Adrenal gland (tissue), 9 donors: ENCODE measurements at regions not wholly inside any gene's neighbourhood (a gene's known extent, or its start where the extent isn't known, plus 50 kb on each side); places are given as distances from the start of the nearest gene placed in this dataset.

Source experiments
- DNase-seq, 7 donors: peaks; one replicate each; pipeline ENCODE4 v3.0.0-alpha.2; 2019 to 2020
- H3K27ac ChIP-seq, 5 donors: fragments of 200-600 bp; sonication (generic) in 4 of 5; 1 replicate in 3 of 5; 2 replicates in 2 of 5; pipeline versions ENCODE4 v1.5.1 to v1.8.0; 2016 to 2020; ENCODE audit warnings: mild to moderate bottlenecking in 1 of 5
- H3K27me3 ChIP-seq: fragments of 200-600 bp; 2 replicates; pipeline ENCODE4 v1.8.0; 2021
- H3K36me3 ChIP-seq, 2 donors: fragments of 200-600 bp; replicated peaks in 1 of 2; 1 replicate in 1 of 2; 2 replicates in 1 of 2; pipeline versions ENCODE4 v1.5.1 to v1.8.0; 2018 to 2022
- H3K4me1 ChIP-seq, 2 donors: fragments of 200-600 bp; replicated peaks in 1 of 2; 1 replicate in 1 of 2; 2 replicates in 1 of 2; pipeline versions ENCODE4 v1.5.1 to v1.8.0; 2018 to 2021
- H3K4me3 ChIP-seq, 4 donors: fragments of 200-600 bp; sonication (generic) in 3 of 4; one replicate each; pipeline ENCODE4 v1.5.1; 2016 to 2018
- H3K9me3 ChIP-seq, 3 donors: fragments of 200-600 bp; sonication (generic) in 1 of 3; replicated peaks in 1 of 3; 1 replicate in 2 of 3; 2 replicates in 1 of 3; pipeline versions ENCODE4 v1.5.1 to v1.8.0; 2016 to 2021
- POLR2A ChIP-seq, 2 donors: fragments of 450-650 bp; IDR thresholded peaks; one replicate each; pipeline ENCODE4 v1.6.1; 2017; ENCODE audit warnings: antibody characterized with exemption in 2 of 2, mild to moderate bottlenecking in 2 of 2, moderate library complexity in 1 of 2
- WGBS, 4 donors: extraction: QIAGEN DNeasy Blood & Tissue Kit in 2 of 4; methylation state at CpG; one replicate each; pipeline versions ENCODE4 v1.1.5 to v1.1.7; 2013 to 2017; 5-methylcytosine and 5-hydroxymethylcytosine counted together
- intact Hi-C, 2 donors: fragments of 100-400 bp; cut with DNase I; formaldehyde crosslinking; loops; one replicate each; pipeline versions ENCODE4 v1.14.1 to v1.15.0; 2022 to 2023
- TF ChIP-seq, protein P1 (sequence below), 6 experiments: fragments of 450-650 bp in 4 of 6; fragments of 200-600 bp in 2 of 6; sonication (generic) in 1 of 6; IDR thresholded peaks; 1 replicate in 5 of 6; 2 replicates in 1 of 6; pipeline versions ENCODE4 v1.5.1 to v1.8.0; 2016 to 2021; ENCODE audit warnings: antibody characterized with exemption in 6 of 6, mild to moderate bottlenecking in 2 of 6, moderate library complexity in 1 of 6
- donor health status: healthy with polysubstance abuse.
- donor health status: Bipolar disorder and iron deficiency.
- donor health status: DM: yes; HTN: yes; CAD: no.
- donor health status: DM: no; HTN: no; CAD: no.
- donor health status: DM: no; HTN: no; CAD: no.

DNA sequence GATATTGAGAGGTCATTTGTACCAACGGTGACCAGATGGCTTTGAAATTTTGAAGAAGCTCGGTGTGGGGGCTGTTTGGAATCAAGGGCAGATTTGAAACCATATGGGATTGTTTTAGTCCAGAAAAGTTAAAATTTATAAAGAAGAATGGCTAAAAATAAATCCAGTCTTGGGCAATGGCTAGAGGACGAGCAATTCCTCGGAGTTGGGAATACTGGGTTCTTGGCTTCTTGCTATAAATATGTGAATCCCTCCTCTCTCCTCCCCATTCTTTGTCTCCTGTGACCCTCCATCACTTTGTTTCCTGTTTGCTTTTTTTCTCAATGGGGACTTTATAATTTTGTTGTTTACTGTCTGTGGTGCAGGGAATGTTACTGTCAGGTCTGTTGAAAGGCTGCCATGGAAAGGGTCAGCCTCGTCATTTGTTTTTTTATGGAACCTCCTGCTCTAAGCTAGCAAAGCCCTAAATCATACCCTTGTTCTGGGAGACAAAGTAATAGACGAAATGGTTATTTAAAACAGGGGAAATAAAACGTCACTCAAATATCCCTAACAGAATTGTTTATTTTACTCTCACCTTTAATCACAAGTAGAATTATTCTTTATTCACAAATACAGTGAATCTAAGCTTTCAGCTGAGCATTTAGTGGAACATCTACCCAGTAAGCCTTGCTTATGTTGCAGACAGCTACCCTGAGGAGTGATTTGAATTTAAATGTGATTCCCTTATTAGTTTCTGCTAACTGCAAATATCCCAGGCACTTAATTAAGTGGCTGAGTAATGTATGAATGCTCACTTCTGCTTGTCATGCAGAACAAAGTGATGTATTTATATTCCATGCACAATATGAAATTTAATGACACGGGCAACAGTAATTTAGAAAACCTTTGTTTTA is 273.1 kb upstream of the NOVA1 start:
- no peaks in the 10 kb centered on the region for H3K36me3 ChIP-seq
- TF ChIP-seq, protein P1, sequence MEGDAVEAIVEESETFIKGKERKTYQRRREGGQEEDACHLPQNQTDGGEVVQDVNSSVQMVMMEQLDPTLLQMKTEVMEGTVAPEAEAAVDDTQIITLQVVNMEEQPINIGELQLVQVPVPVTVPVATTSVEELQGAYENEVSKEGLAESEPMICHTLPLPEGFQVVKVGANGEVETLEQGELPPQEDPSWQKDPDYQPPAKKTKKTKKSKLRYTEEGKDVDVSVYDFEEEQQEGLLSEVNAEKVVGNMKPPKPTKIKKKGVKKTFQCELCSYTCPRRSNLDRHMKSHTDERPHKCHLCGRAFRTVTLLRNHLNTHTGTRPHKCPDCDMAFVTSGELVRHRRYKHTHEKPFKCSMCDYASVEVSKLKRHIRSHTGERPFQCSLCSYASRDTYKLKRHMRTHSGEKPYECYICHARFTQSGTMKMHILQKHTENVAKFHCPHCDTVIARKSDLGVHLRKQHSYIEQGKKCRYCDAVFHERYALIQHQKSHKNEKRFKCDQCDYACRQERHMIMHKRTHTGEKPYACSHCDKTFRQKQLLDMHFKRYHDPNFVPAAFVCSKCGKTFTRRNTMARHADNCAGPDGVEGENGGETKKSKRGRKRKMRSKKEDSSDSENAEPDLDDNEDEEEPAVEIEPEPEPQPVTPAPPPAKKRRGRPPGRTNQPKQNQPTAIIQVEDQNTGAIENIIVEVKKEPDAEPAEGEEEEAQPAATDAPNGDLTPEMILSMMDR (IDR thresholded peaks at IDR 0.05) = no peak
- no peak for TF ChIP-seq POLR2A (IDR thresholded peaks at IDR 0.05)
- H3K4me1 ChIP-seq = no peaks in the 10 kb centered on the region
- WGBS, 4 donors = 43 to 47% (median 45%) methylated on average over 8 of the region's 8 CpGs
- no peak for DNase-seq
- H3K27ac ChIP-seq = no peak overlapping the region
- no peak overlapping the region for H3K4me3 ChIP-seq
- H3K9me3 ChIP-seq = no peaks in the 10 kb centered on the region
- intact Hi-C loops = no loop called here
- no peaks in the 10 kb centered on the region for H3K27me3 ChIP-seq

DNA sequence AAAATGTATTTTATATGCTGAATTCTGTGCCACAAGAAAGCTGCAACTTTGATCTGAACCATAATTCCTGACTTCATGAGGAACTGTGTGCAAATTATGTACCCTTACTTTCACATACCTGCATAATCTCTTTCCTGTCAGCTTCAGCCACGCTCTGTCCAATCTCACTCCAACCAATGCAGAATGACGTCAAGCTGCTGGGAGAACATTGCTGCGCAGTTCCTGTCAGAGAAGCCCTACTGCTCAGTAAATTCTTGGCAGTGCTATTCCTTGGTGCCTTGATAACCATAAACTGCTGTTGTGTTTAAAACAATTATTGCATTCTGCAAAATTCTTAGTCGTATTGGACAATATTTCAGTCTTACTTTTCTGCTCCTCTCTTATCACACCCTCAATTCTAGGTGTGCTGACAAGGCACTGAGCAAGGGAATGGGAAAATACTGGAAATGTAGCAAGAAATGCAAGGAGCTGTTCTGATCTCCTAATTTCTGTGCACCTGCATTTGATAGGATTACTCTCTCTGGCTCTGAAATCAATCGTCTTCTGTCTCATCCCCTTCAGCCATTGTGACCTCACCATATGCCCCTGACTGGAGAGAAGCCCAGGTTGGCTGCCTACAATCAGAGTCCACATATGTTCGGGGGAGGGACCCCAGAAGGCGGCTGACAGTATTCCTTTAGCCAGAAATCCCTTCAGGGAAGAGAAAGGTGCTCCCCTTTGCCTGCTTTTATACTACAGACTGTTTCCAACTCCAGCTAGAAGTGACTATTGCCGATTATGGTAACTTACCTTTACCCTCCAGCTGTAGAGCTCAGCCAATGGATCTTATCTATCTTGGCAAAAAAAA is 274.9 kb upstream of the NOVA1 start:
- no peak for DNase-seq
- Histone ChIP-seq H3K27me3 (no peaks in the 10 kb centered on the region), H3K36me3 (no peaks in the 10 kb centered on the region), H3K4me3 (no peak overlapping the region), H3K4me1 (no peaks in the 10 kb centered on the region), H3K27ac (no peak overlapping the region), H3K9me3 (no peaks in the 10 kb centered on the region)
- no peak for TF ChIP-seq POLR2A (IDR thresholded peaks at IDR 0.05)
- TF ChIP-seq, protein P1 (IDR thresholded peaks at IDR 0.05) = no peak
- intact Hi-C loops = no loop called here
- 45 to 50% (median 46%) methylated on average over 8 of the region's 8 CpGs for WGBS, 4 donors

DNA sequence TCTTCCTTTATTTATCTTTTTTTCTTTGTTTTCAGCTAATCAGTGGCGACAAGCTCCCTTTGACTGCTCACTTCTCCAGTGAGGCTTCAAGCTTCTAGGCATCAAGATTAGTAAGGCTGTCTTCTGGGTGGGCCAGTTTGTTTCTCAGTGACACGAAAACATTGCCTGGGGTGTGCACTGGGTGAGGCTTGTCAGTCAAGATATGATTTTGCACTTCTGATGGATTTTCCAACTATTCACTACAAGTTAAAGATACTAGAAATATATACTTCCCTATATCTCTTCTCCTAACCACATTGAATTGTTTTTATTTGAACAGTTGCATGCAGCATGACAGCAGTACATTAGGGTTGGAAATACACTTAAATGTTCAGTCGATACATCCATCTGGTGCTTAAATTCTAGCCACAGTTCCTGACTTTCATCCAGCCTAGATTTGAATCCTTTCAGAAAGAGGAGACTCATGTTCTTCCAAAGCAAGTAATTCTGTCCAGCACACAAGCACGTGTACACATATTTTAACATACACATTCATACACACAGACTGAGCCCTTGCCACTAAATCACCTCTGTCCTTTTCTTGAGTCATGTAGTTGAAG is 275.6 kb upstream of the NOVA1 start:
- TF ChIP-seq, protein P1 (IDR thresholded peaks at IDR 0.05) = no peak
- no peak for TF ChIP-seq POLR2A (IDR thresholded peaks at IDR 0.05)
- H3K9me3 ChIP-seq = no peaks in the 10 kb centered on the region
- DNase-seq = no peak
- 68 to 80% (median 71%) methylated on average over 4 of the region's 4 CpGs for WGBS, 4 donors
- H3K4me3 ChIP-seq = no peak overlapping the region
- no peaks in the 10 kb centered on the region for H3K36me3 ChIP-seq
- H3K27me3 ChIP-seq = no peaks in the 10 kb centered on the region
- intact Hi-C loops = no loop called here
- no peak overlapping the region for H3K27ac ChIP-seq
- H3K4me1 ChIP-seq = no peaks in the 10 kb centered on the region

DNA sequence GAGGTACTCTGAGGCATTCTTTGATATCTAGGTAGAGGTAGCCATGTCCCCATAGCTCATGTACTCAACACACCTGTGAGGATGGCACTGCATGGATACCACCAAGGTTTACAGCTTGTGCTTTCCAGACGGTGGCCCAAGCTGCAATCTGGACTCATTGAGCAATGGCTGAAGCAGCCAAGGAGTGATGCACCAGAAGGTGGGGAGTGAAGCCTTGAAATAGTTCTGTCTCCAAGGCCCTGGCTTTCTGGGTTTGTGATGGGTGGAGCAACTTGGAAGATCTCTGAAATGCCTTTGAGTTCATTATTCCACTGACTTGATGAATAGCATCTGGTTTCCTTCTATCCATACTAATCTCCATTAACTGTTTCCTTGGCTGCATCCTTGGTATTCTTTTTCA is 290.0 kb upstream of the NOVA1 start:
- TF ChIP-seq POLR2A (IDR thresholded peaks at IDR 0.05) = no peak
- TF ChIP-seq, protein P1 (IDR thresholded peaks at IDR 0.05) = no peak
- Histone ChIP-seq H3K27ac (no peak overlapping the region), H3K36me3 (no peaks in the 10 kb centered on the region), H3K4me1 (no peaks in the 10 kb centered on the region), H3K9me3 (no peaks in the 10 kb centered on the region), H3K4me3 (no peak overlapping the region), H3K27me3 (no peaks in the 10 kb centered on the region)
- 47 to 67% (median 57%) methylated on average over 1 of the region's 1 CpG for WGBS, 4 donors
- DNase-seq = no peak
- intact Hi-C loops = no loop called here
